Immature natural killer cell (primary cell): ENCODE measurements at regions not wholly inside any gene's neighbourhood (a gene's known extent, or its start where the extent isn't known, plus 50 kb on each side); places are given as distances from the start of the nearest gene placed in this dataset.
"Not testable (repeated sequence)": the region's sequence is repeated elsewhere in the genome, so short reads cannot be mapped to it uniquely, and the experiment has no call there.

Experiments used
- DNase-seq, 3 donors: peaks; one replicate each; pipeline ENCODE4 v3.0.0; 2022; ENCODE audit warnings: mixed read lengths in 1 of 3
- H3K27ac Mint-ChIP-seq, 6 donors: one replicate each; pipeline ENCODE4 v1.8.0; 2020; ENCODE audit warnings: mixed read lengths in 6 of 6, mild to moderate bottlenecking in 5 of 6, inconsistent platforms in 4 of 6, moderate library complexity in 3 of 6
- H3K27me3 Mint-ChIP-seq, 3 donors: one replicate each; pipeline ENCODE4 v1.8.0; 2020 to 2021; ENCODE audit warnings: low read depth in 3 of 3, mild to moderate bottlenecking in 3 of 3, mixed read lengths in 3 of 3, moderate library complexity in 3 of 3, inconsistent platforms in 1 of 3
- H3K36me3 Mint-ChIP-seq, 3 donors: one replicate each; pipeline ENCODE4 v1.8.0; 2020; ENCODE audit warnings: mixed read lengths in 3 of 3, inconsistent platforms in 2 of 3, mild to moderate bottlenecking in 2 of 3
- H3K4me1 Mint-ChIP-seq, 2 donors: one replicate each; pipeline ENCODE4 v1.8.0; 2020; ENCODE audit warnings: inconsistent platforms in 2 of 2, mild to moderate bottlenecking in 2 of 2, mixed read lengths in 2 of 2, moderate library complexity in 1 of 2
- H3K4me3 Mint-ChIP-seq, 5 donors: one replicate each; pipeline ENCODE4 v1.8.0; 2020; ENCODE audit warnings: mild to moderate bottlenecking in 5 of 5, mixed read lengths in 5 of 5, inconsistent platforms in 3 of 5, moderate library complexity in 3 of 5
- H3K9me3 Mint-ChIP-seq, 6 donors: one replicate each; pipeline ENCODE4 v1.8.0; 2020; ENCODE audit warnings: mild to moderate bottlenecking in 6 of 6, mixed read lengths in 6 of 6, inconsistent platforms in 4 of 6, moderate library complexity in 3 of 6

DNA sequence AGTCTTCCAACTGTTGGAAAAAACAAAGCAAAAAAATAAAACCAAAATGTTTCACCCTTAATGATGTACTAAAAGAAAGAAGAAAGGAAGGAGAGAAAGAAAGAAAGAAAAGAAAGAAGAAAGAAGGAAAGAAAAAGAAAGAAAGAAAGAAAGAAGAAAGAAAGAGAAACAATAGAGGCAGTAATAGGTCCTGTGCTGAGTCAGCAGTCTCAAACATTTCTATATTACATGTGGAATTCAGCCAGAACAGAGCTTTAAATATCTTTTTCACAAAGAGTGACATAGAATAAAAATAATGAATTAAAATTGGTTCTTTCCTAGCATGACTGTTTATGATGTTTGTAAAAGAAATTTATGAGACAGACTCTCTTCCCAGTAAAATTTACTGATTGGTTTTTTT, 1135.3 kb upstream of the CDH8 start:
- Mint-ChIP-seq H3K4me3 (no peak overlapping the region), H3K27me3 (peaks cover 0 to 3% (median 0%) of the 10 kb centered on the region in 3 donors), H3K27ac (no peak overlapping the region), H3K9me3 (peaks cover 5 to 73% (median 34%) of the 10 kb centered on the region in 6 donors), H3K36me3 (peaks cover 0 to 9% (median 0%) of the 10 kb centered on the region in 3 donors), H3K4me1 (no peaks in the 10 kb centered on the region)
- DNase-seq, result no peak

GRCh38 chr16:63169100-63169499, 1132.9 kb upstream of the CDH8 start:
- Mint-ChIP-seq H3K4me3 (no peak overlapping the region), H3K27me3 (peaks cover 0 to 1% (median 0%) of the 10 kb centered on the region in 3 donors), H3K27ac (no peak overlapping the region), H3K36me3 (peaks cover 0 to 9% (median 0%) of the 10 kb centered on the region in 3 donors), H3K9me3 (peaks cover 5 to 70% (median 30%) of the 10 kb centered on the region in 6 donors), H3K4me1 (no peaks in the 10 kb centered on the region)
- DNase-seq, result no peak

DNA sequence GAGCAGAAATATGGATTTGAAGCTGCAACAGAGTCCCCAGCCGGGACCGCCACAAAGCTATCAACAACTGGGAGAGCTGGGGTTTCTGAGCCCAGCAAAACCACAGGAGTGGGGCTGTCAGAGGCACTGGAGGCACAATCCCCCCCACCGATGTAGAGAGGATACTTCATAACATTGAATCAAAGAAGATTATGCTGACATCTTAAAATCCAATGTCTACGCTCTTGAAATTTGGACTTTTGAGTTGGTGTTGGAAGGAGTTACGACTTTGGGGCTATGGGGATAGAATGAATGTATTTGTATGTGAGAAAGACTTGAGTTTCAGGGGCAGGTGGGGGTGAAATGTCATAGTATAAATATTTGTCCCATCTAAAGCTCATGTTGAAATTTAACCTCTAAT, 1121.6 kb upstream of the CDH8 start:
- Mint-ChIP-seq H3K4me3 (no peak overlapping the region), H3K27ac (no peak overlapping the region), H3K4me1 (no peaks in the 10 kb centered on the region), H3K27me3 (peaks cover 0 to 2% (median 0%) of the 10 kb centered on the region in 3 donors), H3K9me3 (peaks cover 10 to 73% (median 34%) of the 10 kb centered on the region in 6 donors), H3K36me3 (peaks cover 0 to 5% (median 0%) of the 10 kb centered on the region in 3 donors)
- DNase-seq, result no peak

- H3K4me1 Mint-ChIP-seq, result no peaks in the 10 kb centered on the region
- no peaks in the 10 kb centered on the region for H3K36me3 Mint-ChIP-seq
- no peak overlapping the region for H3K4me3 Mint-ChIP-seq
- no peak for DNase-seq
- H3K27ac Mint-ChIP-seq, result no peak overlapping the region
- H3K27me3 Mint-ChIP-seq, result no peaks in the 10 kb centered on the region
- peaks cover 2 to 34% (median 26%) of the 10 kb centered on the region in 6 donors for H3K9me3 Mint-ChIP-seq
Observed at GRCh38 chr16:63146251-63146650, 1110.0 kb upstream of the CDH8 start.

DNA sequence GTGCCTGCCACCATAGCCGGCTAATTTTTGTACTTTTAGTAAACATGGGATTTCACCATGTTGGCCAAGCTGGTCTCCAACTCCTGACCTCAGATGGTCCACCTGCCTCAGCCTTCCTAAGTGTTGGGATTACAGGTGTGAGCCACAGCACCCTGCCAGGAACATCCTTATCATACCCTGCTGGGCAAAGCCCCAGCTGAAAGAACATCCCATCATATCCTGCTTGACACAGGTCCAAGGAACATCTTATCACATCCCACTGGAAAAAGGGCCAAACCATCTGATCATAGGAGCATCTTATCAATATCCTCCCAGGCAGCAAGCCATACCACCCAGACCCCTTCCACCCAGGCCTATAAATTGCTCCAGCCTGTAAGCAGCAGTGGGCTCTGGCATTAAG, 1109.2 kb upstream of the CDH8 start:
- Mint-ChIP-seq H3K27me3 (no peaks in the 10 kb centered on the region), H3K4me1 (no peaks in the 10 kb centered on the region), H3K36me3 (no peaks in the 10 kb centered on the region), H3K9me3 (peaks cover 2 to 37% (median 28%) of the 10 kb centered on the region in 6 donors), H3K27ac (no peak overlapping the region), H3K4me3 (no peak overlapping the region)
- no peak for DNase-seq

DNA sequence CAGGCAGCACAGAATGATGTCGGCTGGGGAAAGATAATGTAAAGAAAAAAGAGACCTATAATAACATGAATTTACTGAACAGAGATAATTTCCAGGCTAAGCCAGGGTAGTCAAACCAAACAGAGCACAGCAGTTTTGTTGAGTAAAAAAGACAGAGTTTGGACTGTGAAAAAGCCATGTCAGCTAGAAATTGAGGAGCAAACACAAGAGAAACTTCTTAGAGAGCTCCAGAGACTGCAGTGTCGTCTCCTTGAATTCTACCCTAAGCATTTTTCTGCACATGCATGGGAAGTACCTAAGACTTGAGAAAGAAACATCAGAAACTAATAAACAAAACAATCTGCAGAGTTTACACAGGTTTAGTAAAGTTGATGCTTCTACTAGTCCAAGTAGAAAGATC, 1098.8 kb upstream of the CDH8 start:
- Mint-ChIP-seq H3K27ac (no peak overlapping the region), H3K36me3 (no peaks in the 10 kb centered on the region), H3K4me1 (no peaks in the 10 kb centered on the region), H3K9me3 (peaks cover 5 to 47% (median 19%) of the 10 kb centered on the region in 6 donors), H3K27me3 (peaks cover 0 to 3% (median 0%) of the 10 kb centered on the region in 3 donors), H3K4me3 (no peak overlapping the region)
- no peak for DNase-seq

GRCh38 chr16:63131503-63131902, 1095.3 kb upstream of the CDH8 start:
- Mint-ChIP-seq H3K27me3 (peaks cover 0 to 3% (median 1%) of the 10 kb centered on the region in 3 donors), H3K27ac (no peak overlapping the region), H3K36me3 (no peaks in the 10 kb centered on the region), H3K4me3 (no peak overlapping the region), H3K9me3 (peaks cover 11 to 49% (median 30%) of the 10 kb centered on the region in 6 donors), H3K4me1 (no peaks in the 10 kb centered on the region)
- DNase-seq, result no peak

- no peak overlapping the region for H3K4me3 Mint-ChIP-seq
Observed at GRCh38 chr16:63130942-63131341, 1094.7 kb upstream of the CDH8 start.

DNA sequence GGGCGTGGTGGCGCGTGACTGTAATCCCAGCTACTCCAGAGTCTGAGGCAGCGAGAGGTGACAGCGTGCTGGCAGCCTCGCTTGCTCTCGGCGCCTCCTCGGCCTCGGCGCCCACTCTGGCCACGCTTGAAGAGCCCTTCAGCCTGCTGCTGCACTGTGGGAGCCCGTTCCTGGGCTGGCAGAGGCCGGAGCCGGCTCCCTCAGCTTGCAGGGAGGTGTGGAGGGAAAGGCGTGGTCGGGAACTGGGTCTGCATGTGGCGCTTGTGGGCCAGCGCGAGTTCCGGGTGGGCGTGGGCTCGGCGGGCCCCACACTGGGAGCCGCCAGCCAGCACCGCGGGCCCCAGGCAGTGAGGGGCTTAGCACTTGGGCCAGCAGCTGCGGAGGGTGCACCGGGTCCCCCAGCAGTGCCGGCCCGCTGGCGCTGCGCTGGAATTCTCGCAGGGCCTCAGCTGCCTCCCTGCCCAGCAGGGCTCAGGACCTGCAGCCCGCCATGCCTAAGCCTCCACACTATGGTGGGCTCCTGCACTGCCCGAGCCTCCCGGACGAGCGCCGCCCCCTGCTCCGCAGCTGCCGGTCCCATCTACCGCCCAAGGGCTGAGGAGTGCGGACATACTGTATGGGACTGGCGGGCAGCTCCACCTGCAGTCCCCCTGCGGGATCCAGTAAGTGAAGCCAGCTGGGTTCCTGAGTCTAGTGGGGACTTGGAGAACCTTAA, 1093.3 kb upstream of the CDH8 start:
- Mint-ChIP-seq H3K9me3 (peaks cover 11 to 41% (median 27%) of the 10 kb centered on the region in 6 donors), H3K27ac (no peak overlapping the region)
- DNase-seq, result no peak

More at GRCh38 chr16:63130942-63131341, 1094.7 kb upstream of the CDH8 start:
- Mint-ChIP-seq H3K27ac (no peak overlapping the region), H3K27me3 (peaks cover 0 to 3% (median 1%) of the 10 kb centered on the region in 3 donors), H3K36me3 (no peaks in the 10 kb centered on the region), H3K9me3 (peaks cover 12 to 50% (median 33%) of the 10 kb centered on the region in 6 donors), H3K4me1 (no peaks in the 10 kb centered on the region)
- no peak for DNase-seq

GRCh38 chr16:63119905-63120304, 1083.7 kb upstream of the CDH8 start:
- H3K36me3 Mint-ChIP-seq, H3K27me3 Mint-ChIP-seq, H3K4me1 Mint-ChIP-seq, H3K27ac Mint-ChIP-seq, DNase-seq, H3K4me3 Mint-ChIP-seq: not testable (repeated sequence)
- H3K9me3 Mint-ChIP-seq, result peaks cover 16 to 32% (median 28%) of the 10 kb centered on the region in 6 donors

More for the DNA sequence above, 1093.3 kb upstream of the CDH8 start:
- H3K36me3 Mint-ChIP-seq, result no peaks in the 10 kb centered on the region
- H3K4me3 Mint-ChIP-seq, result no peak overlapping the region
- peaks cover 0 to 2% (median 1%) of the 10 kb centered on the region in 3 donors for H3K27me3 Mint-ChIP-seq
- H3K4me1 Mint-ChIP-seq, result no peaks in the 10 kb centered on the region

GRCh38 chr16:63100082-63100481, 1063.8 kb upstream of the CDH8 start:
- Mint-ChIP-seq H3K36me3 (peaks cover 0 to 8% (median 0%) of the 10 kb centered on the region in 3 donors), H3K9me3 (peaks cover 0 to 62% (median 13%) of the 10 kb centered on the region in 6 donors), H3K4me3 (no peak overlapping the region), H3K27ac (no peak overlapping the region), H3K27me3 (no peaks in the 10 kb centered on the region), H3K4me1 (no peaks in the 10 kb centered on the region)
- no peak for DNase-seq

DNA sequence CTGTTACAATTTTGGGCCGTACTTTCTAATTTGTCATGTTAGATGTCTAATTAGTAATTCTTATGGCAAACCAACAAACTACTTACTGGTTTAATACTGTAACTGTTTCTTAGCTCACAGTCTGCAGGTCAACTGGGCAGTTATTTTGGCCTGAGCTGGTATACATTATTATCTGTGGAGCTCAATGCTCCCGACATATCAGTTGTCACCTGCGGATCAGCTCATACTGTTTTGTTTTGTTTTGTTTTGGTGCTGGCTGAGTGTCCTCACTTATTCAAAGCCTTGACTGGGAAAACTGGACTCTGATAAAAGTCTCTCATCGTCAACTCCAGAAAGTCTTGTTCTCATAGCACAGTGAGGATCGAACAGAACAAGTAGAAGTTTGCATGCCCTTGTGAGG, 1060.6 kb upstream of the CDH8 start:
- no peak overlapping the region for H3K4me3 Mint-ChIP-seq
- H3K36me3 Mint-ChIP-seq, result peaks cover 0 to 8% (median 0%) of the 10 kb centered on the region in 3 donors
- H3K9me3 Mint-ChIP-seq, result peaks cover 2 to 50% (median 16%) of the 10 kb centered on the region in 6 donors
- no peak overlapping the region for H3K27ac Mint-ChIP-seq
- DNase-seq, result no peak
- no peaks in the 10 kb centered on the region for H3K27me3 Mint-ChIP-seq
- H3K4me1 Mint-ChIP-seq, result no peaks in the 10 kb centered on the region

GRCh38 chr16:63092736-63093135, 1056.5 kb upstream of the CDH8 start:
- no peaks in the 10 kb centered on the region for H3K27me3 Mint-ChIP-seq

DNA sequence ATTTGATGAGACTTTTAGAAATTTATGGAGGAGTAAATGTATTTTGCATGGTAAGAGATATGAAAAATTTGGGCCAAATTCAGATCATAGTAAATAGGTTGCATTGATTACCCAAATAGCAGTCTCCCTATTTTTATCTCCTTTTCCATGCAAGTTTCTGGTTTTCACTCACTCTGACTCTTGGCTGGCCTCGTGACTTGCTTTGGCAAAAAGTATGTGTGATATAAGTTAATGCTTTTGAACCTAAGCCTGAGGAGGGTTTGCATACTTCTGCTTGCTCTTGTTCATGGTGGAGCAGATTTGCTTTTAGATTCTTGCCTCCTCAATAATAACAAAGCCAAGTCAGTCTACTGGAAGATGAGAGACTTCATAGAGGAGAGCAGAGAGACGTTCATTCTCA, 1045.9 kb upstream of the CDH8 start:
- Mint-ChIP-seq H3K27ac (no peak overlapping the region), H3K27me3 (peaks cover 0 to 2% (median 0%) of the 10 kb centered on the region in 3 donors)

More at GRCh38 chr16:63092736-63093135, 1056.5 kb upstream of the CDH8 start:
- Mint-ChIP-seq H3K9me3 (peaks cover 6 to 67% (median 25%) of the 10 kb centered on the region in 6 donors), H3K4me1 (no peaks in the 10 kb centered on the region), H3K27ac (no peak overlapping the region), H3K36me3 (peaks cover 0 to 3% (median 0%) of the 10 kb centered on the region in 3 donors), H3K4me3 (no peak overlapping the region)
- no peak for DNase-seq

More for the DNA sequence above, 1045.9 kb upstream of the CDH8 start:
- Mint-ChIP-seq H3K9me3 (peaks cover 13 to 61% (median 27%) of the 10 kb centered on the region in 6 donors), H3K36me3 (peaks cover 0 to 8% (median 0%) of the 10 kb centered on the region in 3 donors), H3K4me3 (no peak overlapping the region), H3K4me1 (no peaks in the 10 kb centered on the region)
- no peak for DNase-seq
